GM21515 (cell line): ENCODE measurements at regions not wholly inside any gene's neighbourhood (a gene's known extent, or its start where the extent isn't known, plus 50 kb on each side); places are given as distances from the start of the nearest gene placed in this dataset.
"Not testable (repeated sequence)": the region's sequence is repeated elsewhere in the genome, so short reads cannot be mapped to it uniquely, and the experiment has no call there.

Experiments
- ATAC-seq: cut with Tn5 transposase; IDR thresholded peaks from one replicate; pipeline ENCODE4 v1.9.1; 2021; ENCODE audit not compliant: unreplicated experiment

DNA sequence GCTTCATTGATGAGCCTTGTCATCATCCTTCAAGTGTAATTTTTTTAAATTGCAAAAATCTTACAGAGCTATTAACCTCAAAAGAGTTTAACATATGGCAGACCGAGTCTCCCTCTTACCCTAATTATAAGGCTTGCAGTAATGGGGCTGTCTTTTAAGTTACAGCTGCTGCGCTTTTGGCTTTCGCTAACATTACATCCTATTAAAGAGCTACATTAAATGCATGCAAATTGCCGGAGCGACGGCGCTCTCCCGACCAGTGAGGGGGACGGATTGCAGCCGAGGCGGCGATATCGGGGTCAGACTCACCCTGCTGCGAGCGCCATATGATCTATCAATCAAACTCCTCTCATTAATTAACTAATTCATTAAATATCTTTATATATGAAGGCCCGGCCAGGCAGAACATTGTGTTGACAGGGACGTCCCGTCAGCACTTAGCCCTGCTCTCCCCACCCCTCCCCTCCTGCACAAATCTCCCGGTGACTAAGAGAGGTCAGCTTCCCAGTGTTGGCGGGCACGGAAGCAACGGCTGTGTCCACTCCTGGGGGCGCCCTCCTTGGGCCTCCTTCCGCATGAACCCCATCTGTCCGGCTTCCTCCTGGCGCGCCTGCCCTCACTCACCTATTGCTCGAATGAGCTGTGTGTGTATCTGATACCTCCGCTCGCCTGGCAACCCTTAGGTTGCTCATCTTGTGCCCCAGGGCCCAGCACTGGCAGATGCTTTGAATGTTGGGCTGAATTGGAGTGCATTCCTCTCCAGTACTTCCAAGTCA, 156.0 kb upstream of the CADM1 start:
- ATAC-seq: no peak

DNA sequence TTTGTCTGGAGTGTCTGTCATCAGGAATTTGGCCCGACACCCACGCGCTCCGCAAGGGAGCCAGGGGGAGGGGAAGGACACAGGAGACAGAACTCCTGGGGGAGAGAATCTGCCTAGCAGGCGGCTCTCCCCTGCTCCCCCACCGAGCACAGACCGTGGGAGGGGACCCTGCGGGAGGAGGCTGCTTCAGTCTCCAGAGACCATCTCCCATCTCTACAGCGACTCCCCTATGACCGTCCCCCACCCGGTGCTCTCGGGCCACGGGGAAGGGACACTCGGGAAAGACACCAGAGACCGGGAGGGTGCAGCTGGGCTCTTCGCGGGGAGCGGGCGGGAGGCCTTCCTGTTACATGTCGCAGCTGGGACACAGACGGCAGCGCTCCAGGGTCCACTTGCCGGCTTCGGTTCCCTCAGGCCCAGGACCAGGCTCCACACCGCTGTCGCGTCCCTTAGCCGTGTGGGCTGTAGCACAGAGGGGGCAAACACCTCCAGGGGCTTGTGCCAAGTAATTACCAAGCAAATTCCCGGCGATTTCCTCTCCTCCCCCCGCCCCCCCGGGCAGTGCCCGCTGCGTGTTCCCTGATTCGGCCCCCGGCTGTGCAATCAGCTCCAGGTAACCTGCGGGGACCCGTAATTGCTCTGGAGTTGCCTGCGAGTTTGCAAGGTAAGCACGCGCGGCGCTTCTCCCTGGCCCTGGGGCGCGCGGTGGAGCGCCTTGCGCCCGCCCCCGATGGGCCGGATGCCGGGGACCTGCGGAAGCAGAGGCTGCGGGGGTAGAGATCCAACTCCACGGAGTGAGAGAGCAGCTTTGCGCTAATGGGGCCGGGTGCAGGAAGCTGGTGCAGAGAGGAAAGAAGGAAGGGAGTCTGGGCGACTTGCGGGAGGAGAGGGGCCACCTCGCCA, 155.1 kb upstream of the CADM1 start:
- ATAC-seq: no peak

DNA sequence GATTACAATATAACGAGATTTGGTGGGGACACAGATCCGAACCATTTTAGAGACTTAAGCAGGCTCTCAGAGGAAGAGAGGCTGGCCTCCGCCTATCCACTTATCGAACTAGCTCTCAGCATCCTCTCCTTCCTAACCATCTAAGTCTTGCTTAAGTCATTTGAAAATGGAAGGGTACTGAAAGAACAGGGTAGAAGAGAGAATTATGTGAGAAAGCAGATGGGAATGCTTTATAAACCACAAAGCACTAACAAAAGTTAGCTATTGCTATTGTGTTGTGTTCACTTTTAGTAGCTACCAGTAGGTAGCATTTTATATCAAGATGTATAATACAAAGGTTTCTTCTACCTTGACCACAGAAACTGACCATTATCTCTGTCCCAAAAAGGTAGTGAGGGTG, 153.4 kb upstream of the CADM1 start:
- no peak for ATAC-seq

DNA sequence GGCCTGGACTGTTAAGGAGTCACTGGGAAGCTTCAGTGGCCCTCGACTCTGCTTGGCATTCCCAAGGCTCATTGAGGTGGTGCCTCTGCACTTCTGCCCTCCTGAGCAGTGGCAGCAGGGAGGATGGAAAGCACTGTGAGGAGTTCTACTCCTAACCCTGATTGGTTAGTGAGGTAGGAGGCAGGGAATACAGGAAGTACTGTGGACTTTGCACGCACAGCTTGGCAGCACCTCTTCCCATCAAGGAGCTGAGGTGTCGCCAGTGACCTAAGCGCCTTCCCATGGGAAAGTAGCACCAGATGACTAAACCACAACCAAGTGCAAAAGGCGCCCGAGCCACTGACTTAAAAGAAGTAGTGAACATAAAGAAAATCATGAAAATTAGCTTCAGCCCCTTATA, 152.5 kb upstream of the CADM1 start:
- ATAC-seq: no peak

DNA sequence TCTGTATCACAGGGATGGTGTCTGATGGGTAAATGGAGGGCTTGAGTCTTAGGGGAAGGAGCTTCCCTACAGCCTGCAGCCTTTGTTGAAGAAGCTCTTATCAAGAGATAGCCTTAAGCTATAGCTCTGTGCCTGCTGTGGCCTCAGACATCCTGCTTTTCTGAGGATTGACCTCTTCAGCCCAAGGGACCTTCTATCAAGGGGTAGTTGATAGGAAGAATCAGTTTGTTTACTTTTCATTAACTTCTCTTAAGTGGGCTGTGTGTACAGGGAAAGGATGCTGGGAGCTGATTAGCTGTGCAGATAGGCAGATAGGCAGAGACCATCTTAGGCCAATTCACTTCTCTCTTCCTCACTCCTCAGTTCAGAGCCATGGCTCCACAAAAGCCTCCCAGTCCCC, 151.8 kb upstream of the CADM1 start:
- no peak for ATAC-seq

DNA sequence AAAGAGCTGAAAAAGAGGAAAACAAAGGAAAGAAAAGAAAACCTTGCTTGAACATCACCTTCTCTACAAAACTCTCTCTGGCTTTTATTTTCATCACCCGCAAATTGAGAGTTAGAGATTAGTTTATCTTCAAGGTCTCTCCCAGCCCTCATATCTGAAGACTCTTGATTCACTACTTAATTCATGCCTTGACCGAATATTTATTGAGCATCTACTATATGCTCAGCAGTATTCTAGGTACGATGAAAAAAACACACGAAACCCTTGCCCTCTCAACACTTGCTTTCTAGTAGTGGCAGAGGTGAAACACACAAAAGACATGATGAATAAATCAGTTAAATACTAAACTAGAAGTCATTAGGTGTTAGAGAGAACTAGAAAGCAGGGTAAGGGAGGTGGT, 150.6 kb upstream of the CADM1 start:
- ATAC-seq: no peak

DNA sequence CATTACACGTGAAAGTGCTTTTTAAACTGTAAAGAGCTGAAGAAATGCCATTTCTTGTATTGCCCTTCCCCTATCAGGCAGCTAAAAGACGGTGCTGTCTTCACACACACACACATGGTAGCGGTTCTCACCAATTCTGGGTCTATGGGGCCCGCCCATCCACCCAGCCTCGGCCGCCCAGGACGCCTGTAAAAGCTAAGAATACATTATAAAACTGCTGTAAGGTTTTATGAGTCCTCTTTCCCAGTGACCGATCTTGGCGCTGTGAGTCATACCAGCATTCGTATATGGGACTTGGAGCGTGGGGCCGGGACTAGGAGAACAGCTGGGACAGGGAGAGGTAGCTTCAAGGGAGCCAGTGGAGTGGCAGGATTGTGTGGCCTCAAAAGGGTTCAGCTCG, 149.7 kb upstream of the CADM1 start:
- no peak for ATAC-seq

DNA sequence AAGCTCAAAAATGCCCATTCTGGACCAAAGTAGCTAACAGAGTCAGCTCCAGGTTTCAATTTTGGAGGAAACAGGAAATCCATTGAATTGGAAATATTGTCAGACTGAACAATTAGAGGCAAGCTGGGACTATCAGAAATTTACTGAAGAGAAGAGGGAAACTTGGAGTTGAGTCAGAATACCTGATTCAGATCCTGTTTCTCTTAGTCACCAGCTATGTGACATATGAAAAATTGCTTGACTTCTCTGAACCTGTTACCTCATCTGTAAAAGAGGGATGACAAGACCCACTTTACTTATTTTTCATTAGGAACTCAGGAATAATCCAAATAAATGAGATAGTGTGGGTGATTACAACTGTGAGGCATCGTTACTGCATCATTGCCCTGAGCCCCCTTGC, 148.9 kb upstream of the CADM1 start:
- ATAC-seq: no peak

DNA sequence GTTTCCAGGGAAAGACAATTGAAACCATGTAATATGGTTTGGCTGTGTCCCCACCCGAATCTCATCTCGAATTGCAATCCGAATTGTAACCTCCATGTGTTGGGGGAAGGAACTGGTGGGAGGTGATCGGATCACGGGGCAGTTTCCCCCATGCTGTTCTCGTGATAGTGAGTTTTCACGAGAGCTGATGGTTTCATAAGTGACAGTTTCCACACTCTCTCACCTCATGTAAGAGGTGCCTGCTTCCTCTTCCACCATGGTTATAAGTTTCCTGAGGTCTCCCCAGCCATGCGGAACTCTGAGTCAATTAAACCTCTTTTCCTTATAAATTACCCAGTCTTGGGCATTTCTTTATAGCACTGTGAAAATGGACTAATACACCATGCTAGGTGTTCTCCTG, 148.3 kb upstream of the CADM1 start:
- no peak for ATAC-seq

DNA sequence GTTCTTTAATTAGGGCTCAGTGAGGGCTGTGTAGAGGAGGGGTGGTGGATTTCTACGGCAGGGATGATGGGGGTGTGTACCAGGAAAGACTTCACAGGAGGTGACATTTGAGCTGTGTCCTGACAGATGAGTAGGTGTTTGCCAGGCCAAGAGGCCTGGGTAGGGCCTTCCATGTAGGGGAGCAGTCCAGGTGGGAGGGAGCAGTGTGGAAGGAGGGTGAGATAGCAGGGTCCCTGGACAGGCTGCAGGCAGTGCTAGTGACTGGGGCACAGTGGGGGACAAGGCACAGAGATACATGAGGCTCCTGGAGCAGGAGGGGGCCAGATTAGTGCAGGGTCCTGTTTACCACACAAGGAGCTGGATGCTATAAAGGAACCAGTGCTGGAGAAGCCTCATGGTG, 147.9 kb upstream of the CADM1 start:
- no peak for ATAC-seq

DNA sequence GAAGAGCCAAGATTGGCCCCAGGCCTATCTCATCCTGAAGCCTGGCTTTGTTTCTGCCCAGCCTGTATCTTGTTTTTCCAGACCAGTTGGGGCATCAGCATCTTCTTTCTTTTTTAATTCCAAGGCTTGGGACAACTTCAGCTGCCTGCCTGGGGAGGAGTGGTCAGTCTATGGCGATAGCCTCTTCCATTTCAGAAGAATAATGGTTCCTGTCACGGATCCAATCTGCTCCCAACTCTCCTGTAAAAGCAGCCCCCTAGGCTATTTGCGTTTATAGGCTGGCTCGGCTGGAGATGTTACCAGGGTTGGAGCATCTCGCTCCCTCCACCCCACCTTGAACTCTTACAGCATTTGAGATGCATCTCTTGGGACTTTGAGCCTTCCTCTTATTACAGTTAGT, 145.2 kb upstream of the CADM1 start:
- no peak for ATAC-seq

DNA sequence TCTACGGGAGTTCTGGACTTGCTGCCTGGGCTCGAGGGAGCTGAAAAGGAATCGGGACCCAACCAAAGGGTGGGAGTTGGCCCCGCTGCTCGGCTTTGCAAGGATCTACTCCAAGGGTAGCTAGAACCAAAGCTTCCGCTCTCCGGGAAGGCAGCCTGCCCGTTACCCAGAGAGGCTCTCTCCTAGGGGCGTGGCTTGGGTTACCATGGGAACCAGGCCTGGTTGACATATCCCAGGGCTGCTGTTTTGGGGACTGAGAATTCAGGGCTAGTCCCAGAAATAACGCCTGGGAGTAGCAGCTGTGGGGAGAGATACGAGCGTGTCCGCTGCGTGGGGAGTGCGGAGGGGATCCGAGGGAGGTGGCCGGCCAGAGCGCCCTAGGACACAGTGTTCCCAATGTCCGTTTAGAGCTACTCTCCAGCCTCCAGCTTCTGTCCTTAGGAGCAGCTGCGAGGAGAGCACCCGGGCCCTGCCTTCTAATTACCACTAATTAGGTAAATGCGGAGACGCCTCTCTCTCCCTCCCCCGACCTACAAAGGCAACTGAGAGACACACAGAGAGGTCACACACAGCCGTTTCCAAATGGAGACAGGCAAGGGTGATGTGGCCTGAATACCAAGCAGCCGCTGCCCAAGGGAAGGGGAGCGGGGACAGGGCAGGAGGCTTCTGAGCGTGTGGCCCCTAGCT, 141.6 kb upstream of the CADM1 start:
- no peak for ATAC-seq

DNA sequence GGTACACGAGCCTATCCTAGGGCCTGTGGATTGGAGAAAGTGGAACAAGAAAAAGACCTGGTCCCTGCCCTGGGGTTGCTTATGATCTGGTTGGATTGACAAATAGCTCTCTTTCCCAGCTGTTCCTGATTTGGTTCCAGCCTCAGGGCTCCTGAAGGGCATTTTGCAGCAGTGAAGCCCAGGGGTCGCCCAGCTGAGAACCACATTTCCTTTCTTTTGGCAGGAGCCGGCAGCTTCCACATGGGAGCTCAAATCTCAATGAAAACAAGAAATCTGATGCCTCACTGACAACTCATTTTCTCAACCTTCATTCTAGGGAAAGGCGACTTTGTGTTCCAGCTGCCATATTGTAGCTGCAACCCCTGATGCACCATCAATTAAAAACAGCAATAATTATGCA, 140.6 kb upstream of the CADM1 start:
- ATAC-seq: no peak

DNA sequence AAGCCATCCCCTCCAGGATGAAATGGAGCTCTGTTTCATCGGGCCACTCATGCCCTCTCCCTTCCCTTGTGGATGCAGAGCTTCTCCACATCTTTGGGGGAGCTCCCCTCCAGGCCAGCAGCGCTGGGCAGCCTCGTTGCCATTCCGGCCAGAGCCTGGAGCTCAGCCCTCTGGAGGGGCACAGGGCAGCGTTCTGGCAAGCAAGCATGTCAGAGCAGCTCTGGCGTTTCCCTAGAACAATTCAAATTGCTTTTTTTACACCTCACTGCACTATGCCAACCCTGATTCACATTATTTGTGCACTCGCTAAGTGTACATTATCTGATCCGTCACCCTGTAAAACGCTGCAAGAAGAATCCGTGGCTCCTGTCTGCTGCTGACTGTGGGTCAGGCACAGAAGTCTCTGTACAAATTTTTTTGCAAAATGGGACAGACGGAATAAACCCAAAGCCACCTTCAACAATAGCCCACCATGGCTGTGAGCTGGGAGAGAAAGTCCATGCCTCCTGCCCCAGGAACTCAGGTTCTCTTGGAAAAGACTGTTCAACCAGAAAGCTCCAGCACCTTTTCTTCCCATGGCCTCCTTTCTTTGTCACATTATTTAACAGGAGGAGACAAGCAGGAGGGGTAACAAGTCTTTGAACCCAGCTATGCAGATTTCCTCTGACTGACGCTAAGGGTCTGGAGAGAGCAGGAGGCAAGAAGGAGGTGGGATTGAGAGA, 139.5 kb upstream of the CADM1 start:
- no peak for ATAC-seq

DNA sequence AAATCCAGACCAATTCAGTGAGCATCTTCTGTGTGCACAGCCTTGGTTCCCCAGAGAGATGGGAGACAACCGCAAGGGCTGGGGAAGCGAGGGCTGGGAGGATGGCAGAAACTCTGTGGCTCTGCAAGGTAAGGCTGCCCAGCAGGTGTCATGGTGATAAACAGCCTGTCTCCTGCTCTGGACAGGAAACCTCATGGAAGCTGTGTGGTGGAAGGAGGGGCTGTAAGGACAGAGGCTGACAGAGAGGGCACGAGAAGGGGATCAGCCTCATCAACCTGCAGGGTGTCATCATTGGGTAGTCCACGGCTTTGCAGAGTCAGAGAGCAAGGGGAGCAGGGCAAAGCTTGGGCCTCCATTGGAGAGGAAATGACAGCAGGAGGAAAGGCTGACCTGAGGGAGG, 138.4 kb upstream of the CADM1 start:
- no peak for ATAC-seq

DNA sequence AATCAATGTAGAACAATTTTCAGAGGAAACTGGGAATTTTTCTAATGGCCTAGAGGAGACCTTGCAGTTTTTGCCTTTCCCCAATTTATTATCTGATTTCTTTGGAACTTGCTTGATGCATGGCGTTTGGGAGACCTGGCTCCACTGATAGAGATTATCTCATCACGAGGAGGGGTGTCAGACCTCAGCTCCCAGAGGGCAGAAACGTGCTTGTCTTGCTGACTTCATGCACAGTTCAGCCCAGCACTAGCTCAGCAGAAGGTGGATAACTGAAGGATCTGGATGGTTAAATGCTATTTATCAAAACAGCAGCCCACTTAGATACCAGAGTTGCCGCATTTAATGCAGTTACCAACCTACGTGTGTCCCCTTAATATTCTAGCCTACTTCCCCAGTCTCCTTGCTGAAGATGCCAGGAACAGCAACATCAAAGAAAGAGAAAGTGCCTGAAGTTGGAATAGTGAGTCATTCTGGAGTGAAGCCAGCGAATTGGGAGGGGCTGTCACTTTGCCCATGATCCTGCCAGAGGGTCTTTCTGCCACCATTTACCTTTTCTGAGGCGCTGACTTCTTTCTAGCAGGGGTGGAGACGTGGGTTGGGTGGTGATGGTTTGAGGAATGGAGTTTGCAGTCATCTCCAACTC, 133.5 kb upstream of the CADM1 start:
- no peak for ATAC-seq

DNA sequence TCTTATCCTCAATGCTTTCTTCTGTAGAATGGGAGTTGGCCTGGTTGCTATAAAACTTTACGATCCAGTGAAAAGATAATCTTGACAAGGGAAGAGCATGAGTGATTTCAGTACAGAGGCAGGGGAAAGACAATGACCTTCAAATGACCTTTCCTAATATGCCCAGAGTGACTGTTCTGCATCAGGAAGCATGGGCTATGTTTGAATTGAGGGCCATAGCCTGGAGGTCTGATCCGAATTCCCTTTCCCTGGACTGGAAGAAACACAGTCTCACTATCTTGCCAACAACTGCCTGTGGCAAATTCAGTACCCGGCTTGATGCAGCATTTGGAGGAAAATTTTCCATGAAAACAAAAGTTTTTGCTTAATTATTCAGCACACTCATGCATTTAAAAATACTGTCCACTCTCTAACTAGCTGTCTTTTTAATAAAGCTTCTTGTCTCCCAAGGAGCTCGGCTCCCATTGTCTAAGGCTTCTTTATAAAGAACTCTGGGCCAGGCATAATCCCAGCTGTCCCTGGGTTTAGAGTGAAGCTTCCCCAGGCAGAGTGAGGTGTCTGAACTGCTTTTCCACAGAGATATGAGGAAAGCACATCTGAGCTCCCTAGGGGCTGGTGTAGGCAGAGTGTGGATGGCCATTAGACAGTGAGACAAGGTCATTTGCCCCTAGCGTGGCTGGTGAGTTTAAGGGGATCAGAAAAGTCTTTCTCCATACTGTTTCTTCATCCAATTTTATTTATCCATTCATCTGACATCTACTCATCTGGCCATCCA, 132.7 kb upstream of the CADM1 start:
- ATAC-seq: no peak

DNA sequence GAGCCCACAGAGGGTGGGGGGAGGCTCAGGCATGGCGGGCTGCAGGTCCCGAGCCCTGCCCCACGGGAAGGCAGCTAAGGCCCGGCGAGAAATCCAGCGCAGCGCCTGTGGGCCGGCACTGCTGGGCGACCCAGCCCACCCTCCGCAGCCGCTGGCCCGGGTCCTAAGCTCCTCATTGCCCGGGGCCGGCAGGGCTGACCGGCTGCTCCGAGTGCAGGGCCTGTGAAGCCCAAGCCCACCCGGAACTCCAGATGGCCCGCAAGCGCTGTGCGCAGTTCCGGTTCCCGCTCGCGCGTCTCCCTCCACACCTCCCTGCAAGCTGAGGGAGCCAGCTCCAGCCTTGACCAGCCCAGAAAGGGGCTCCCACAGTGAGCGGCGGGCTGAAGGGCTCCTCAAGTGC, 129.8 kb upstream of the CADM1 start:
- not testable (repeated sequence) for ATAC-seq

DNA sequence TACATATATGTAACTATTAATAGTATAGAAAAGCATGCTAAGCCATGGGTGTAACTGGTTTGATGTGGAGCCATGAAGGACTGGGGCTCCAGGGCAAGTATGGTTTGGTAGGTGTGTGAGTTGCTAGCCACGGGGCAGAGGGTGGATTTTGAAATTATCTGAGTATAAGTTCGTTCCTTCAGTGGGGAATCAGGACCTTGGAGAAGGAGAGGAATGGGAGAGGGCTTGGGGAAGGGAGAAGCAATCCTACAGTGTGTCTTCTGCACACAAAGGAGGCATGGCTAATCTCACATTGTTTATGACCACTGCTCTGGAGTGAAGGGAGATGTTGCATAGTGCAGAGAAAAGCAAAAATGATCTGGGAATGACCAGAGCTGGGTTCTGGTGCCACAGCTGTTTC, 127.8 kb upstream of the CADM1 start:
- no peak for ATAC-seq

DNA sequence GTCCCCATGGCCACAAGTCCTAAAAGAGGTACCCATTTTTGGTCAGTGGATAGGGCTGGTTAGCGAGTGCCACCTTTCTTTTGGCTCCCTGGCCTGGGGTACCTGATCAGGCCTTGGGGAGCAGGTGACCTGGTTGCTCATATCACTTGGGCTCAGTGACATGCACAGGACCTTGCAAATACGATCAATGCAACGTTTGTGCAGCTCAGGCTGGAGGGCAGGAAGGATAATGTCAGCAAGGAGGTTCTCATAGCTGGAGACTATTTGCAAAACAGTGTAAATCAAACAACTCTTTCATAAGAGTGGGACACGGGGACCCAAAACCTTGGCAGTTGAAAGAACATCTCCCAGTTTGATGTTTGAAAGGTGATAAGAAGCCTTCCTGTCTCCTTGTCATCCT, 127.4 kb upstream of the CADM1 start:
- ATAC-seq: no peak
